WTC11 (cell line): ENCODE measurements at regions not wholly inside any gene's neighbourhood (a gene's known extent, or its start where the extent isn't known, plus 50 kb on each side); places are given as distances from the start of the nearest gene placed in this dataset.

Experiments used
- ATAC-seq: fragments of 200-7000 bp; cut with Tn5 transposase; 2 replicates; pipeline ENCODE4 v1.10.0; 2021; ENCODE audit warnings: mild to moderate bottlenecking, moderate library complexity
- CTCF ChIA-PET: fragments of 300-600 bp; sonication (Branson Sonifier 250); formaldehyde crosslinking; loops from one replicate; lab custom pipeline; 2021; ENCODE audit warnings: antibody characterized with exemption; lab: Charles Lee
- POLR2A ChIA-PET: fragments of 350-600 bp; sonication (Branson Sonifier 250); formaldehyde crosslinking; loops from one replicate; lab custom pipeline; 2021; ENCODE audit warnings: antibody characterized with exemption; lab: Charles Lee
- DNase-seq: peaks from one replicate; pipeline ENCODE4 v3.0.0; 2021; ENCODE audit warnings: low spot score
- H3K27ac Mint-ChIP-seq: 2 replicates; pipeline ENCODE4 v1.8.0; 2021; ENCODE audit warnings: mixed read lengths
- H3K27me3 Mint-ChIP-seq: 2 replicates; pipeline ENCODE4 v1.8.0; 2021; ENCODE audit warnings: low read depth, mild to moderate bottlenecking, moderate library complexity, mixed read lengths
- H3K36me3 Mint-ChIP-seq: 2 replicates; pipeline ENCODE4 v1.8.0; 2021; ENCODE audit warnings: mixed read lengths
- H3K4me1 Mint-ChIP-seq: 2 replicates; pipeline ENCODE4 v1.8.0; 2022; ENCODE audit warnings: mixed read lengths
- H3K4me3 Mint-ChIP-seq: 2 replicates; pipeline ENCODE4 v1.8.0; 2021; ENCODE audit warnings: mild to moderate bottlenecking, moderate library complexity, mixed read lengths
- H3K9me3 Mint-ChIP-seq: 2 replicates; pipeline ENCODE4 v1.8.0; 2021; ENCODE audit warnings: mixed read lengths
- AFF4 ChIP-seq: sonication (generic); formaldehyde crosslinking; IDR thresholded peaks from 2 replicates; pipeline ENCODE4 v1.8.1; 2023; ENCODE audit warnings: mild to moderate bottlenecking, missing genetic modification reagents, borderline replicate concordance
- AR ChIP-seq: fragments of 250-450 bp; sonication (Bioruptor Pico); IDR thresholded peaks from 2 replicates; pipeline ENCODE4 v1.9.0; 2021; ENCODE audit warnings: mild to moderate bottlenecking
- ATF1 ChIP-seq: sonication (generic); formaldehyde crosslinking; IDR thresholded peaks from 2 replicates; pipeline ENCODE4 v1.8.1; 2023; ENCODE audit warnings: mild to moderate bottlenecking, moderate library complexity, missing genetic modification reagents
- CBFB ChIP-seq: sonication (generic); formaldehyde crosslinking; IDR thresholded peaks from 2 replicates; pipeline ENCODE4 v1.8.1; 2022; ENCODE audit warnings: mild to moderate bottlenecking, low read depth, missing genetic modification reagents
- CREB1 ChIP-seq: sonication (generic); formaldehyde crosslinking; IDR thresholded peaks from 2 replicates; pipeline ENCODE4 v1.8.0; 2023; ENCODE audit warnings: mild to moderate bottlenecking, missing genetic modification reagents
- CREM ChIP-seq: sonication (generic); formaldehyde crosslinking; IDR thresholded peaks from 2 replicates; pipeline ENCODE4 v1.8.1; 2022; ENCODE audit warnings: mild to moderate bottlenecking, missing genetic modification reagents, moderate library complexity
- ESRRA ChIP-seq: sonication (generic); formaldehyde crosslinking; IDR thresholded peaks from 2 replicates; pipeline ENCODE4 v1.8.1; 2022; ENCODE audit warnings: mild to moderate bottlenecking, missing genetic modification reagents, borderline replicate concordance
- FOXP4 ChIP-seq: sonication (generic); formaldehyde crosslinking; IDR thresholded peaks from 2 replicates; pipeline ENCODE4 v1.8.0; 2022; ENCODE audit warnings: mild to moderate bottlenecking, missing genetic modification reagents
- HMGA2 ChIP-seq: fragments of 250-450 bp; sonication (Bioruptor Pico); IDR thresholded peaks from 2 replicates; pipeline ENCODE4 v1.4.0; 2021; ENCODE audit warnings: mild to moderate bottlenecking, moderate library complexity
- HMGXB4 ChIP-seq: sonication (generic); formaldehyde crosslinking; IDR thresholded peaks from 2 replicates; pipeline ENCODE4 v1.8.1; 2023; ENCODE audit warnings: mild to moderate bottlenecking, moderate library complexity, missing genetic modification reagents
- JAZF1 ChIP-seq: fragments of 250-450 bp; sonication (Bioruptor Pico); IDR thresholded peaks from 2 replicates; pipeline ENCODE4 v1.9.0; 2021; ENCODE audit warnings: moderate library complexity, mild to moderate bottlenecking, inconsistent platforms
- JUN ChIP-seq: sonication (generic); formaldehyde crosslinking; IDR thresholded peaks from 2 replicates; pipeline ENCODE4 v1.8.0; 2023; ENCODE audit warnings: mild to moderate bottlenecking, missing genetic modification reagents
- MLX ChIP-seq: sonication (generic); formaldehyde crosslinking; IDR thresholded peaks from 2 replicates; pipeline ENCODE4 v1.8.1; 2023; ENCODE audit warnings: mild to moderate bottlenecking, missing genetic modification reagents, moderate library complexity
- MXD4 ChIP-seq: fragments of 250-450 bp; sonication (Bioruptor Pico); IDR thresholded peaks from 2 replicates; pipeline ENCODE4 v1.8.0; 2021; ENCODE audit warnings: mild to moderate bottlenecking, moderate library complexity, borderline replicate concordance
- NR1H2 ChIP-seq: sonication (generic); formaldehyde crosslinking; IDR thresholded peaks from 2 replicates; pipeline ENCODE4 v1.9.0; 2021; ENCODE audit warnings: mild to moderate bottlenecking, moderate library complexity, missing genetic modification reagents
- PRDM15 ChIP-seq: sonication (generic); formaldehyde crosslinking; IDR thresholded peaks from 2 replicates; pipeline ENCODE4 v1.8.0; 2022; ENCODE audit warnings: missing genetic modification reagents
- SMAD4 ChIP-seq: sonication (generic); formaldehyde crosslinking; IDR thresholded peaks from 2 replicates; pipeline ENCODE4 v1.8.0; 2022; ENCODE audit warnings: mild to moderate bottlenecking, missing genetic modification reagents
- SOX15 ChIP-seq: fragments of 250-450 bp; sonication (Bioruptor Pico); IDR thresholded peaks from 2 replicates; pipeline ENCODE4 v1.9.0; 2021; ENCODE audit warnings: mild to moderate bottlenecking
- TP53 ChIP-seq: sonication (generic); formaldehyde crosslinking; IDR thresholded peaks from 2 replicates; pipeline ENCODE4 v1.8.1; 2023; ENCODE audit warnings: mild to moderate bottlenecking, missing genetic modification reagents
- ZNF121 ChIP-seq: sonication (generic); formaldehyde crosslinking; IDR thresholded peaks from 2 replicates; pipeline ENCODE4 v1.8.0; 2023; ENCODE audit warnings: missing genetic modification reagents
- ZNF396 ChIP-seq: fragments of 250-450 bp; sonication (Bioruptor Pico); IDR thresholded peaks from 2 replicates; pipeline ENCODE4 v1.8.0; 2021; ENCODE audit warnings: mild to moderate bottlenecking, moderate library complexity, borderline replicate concordance
- ZNF671 ChIP-seq: fragments of 250-450 bp; sonication (Bioruptor Pico); IDR thresholded peaks from 2 replicates; pipeline ENCODE4 v1.8.0; 2021; ENCODE audit warnings: mild to moderate bottlenecking

GRCh38 chr9:108526518-108526917 lies 329.3 kb downstream of the ACTL7B start:
- POLR2A ChIA-PET: no interaction called here
- H3K27me3 Mint-ChIP-seq: peaks cover 3% of the 10 kb centered on the region; the same call in 1 of the 2 replicates
- ATAC-seq (no peak), DNase-seq (no peak)
- H3K9me3 Mint-ChIP-seq: peaks cover 14% of the 10 kb centered on the region
- H3K36me3 Mint-ChIP-seq: no peaks in the 10 kb centered on the region
- no peaks in the 10 kb centered on the region for H3K4me1 Mint-ChIP-seq
- H3K27ac Mint-ChIP-seq: no peak overlapping the region
- H3K4me3 Mint-ChIP-seq: no peak overlapping the region
- CTCF ChIA-PET: no interaction called here
- TF ChIP-seq HMGXB4 (CRISPR knock-in tag) (no peak), PRDM15 (CRISPR knock-in tag) (no peak), JAZF1 (no peak), AR (CRISPR knock-in tag) (no peak), MXD4 (CRISPR knock-in tag) (no peak), MLX (CRISPR knock-in tag) (no peak), ESRRA (no peak), SMAD4 (CRISPR knock-in tag) (no peak), ZNF121 (CRISPR knock-in tag) (no peak), CREM (CRISPR knock-in tag) (no peak)
- TF ChIP-seq, all 79 proteins: peak for 0

- ChIA-PET POLR2A (interaction anchor here (0.5 kb wide), 1 partner anchor 9 kb away, joined by 3 read pairs; no protein-coding TSS in a partner anchor), CTCF (no interaction called here)
- TF ChIP-seq HMGA2: no peak
- TF ChIP-seq CBFB (CRISPR knock-in tag): no peak
- no peak for TF ChIP-seq CREB1 (CRISPR knock-in tag)
- TF ChIP-seq JAZF1: no peak
- TF ChIP-seq NR1H2 (CRISPR knock-in tag): no peak
- TF ChIP-seq TP53 (CRISPR knock-in tag): no peak
- no peak for TF ChIP-seq SOX15 (CRISPR knock-in tag)
- TF ChIP-seq CREM (CRISPR knock-in tag): no peak
- no peak for TF ChIP-seq ZNF396
- no peak for TF ChIP-seq JUN (CRISPR knock-in tag)
- no peak for TF ChIP-seq ATF1 (CRISPR knock-in tag)
- no peak for TF ChIP-seq ZNF671 (CRISPR knock-in tag)
- TF ChIP-seq AFF4: no peak
- no peak for TF ChIP-seq FOXP4
Measured at GRCh38 chr9:108525186-108525585, 330.6 kb downstream of the ACTL7B start.

More at GRCh38 chr9:108525186-108525585, 330.6 kb downstream of the ACTL7B start:
- no peak overlapping the region for H3K4me3 Mint-ChIP-seq
- ATAC-seq: no peak
- H3K36me3 Mint-ChIP-seq: no peaks in the 10 kb centered on the region
- peaks cover 3% of the 10 kb centered on the region; the same call in 1 of the 2 replicates for H3K27me3 Mint-ChIP-seq
- no peak for DNase-seq
- H3K4me1 Mint-ChIP-seq: no peaks in the 10 kb centered on the region
- peaks cover 10% of the 10 kb centered on the region for H3K9me3 Mint-ChIP-seq
- no peak overlapping the region for H3K27ac Mint-ChIP-seq
